ENCODE measurements at regions not wholly inside any gene's neighbourhood (a gene's known extent, or its start where the extent isn't known, plus 50 kb on each side); places are given as distances from the start of the nearest gene placed in this dataset.
"Not testable (repeated sequence)": the region's sequence is repeated elsewhere in the genome, so short reads cannot be mapped to it uniquely, and the experiment has no call there.

DNA sequence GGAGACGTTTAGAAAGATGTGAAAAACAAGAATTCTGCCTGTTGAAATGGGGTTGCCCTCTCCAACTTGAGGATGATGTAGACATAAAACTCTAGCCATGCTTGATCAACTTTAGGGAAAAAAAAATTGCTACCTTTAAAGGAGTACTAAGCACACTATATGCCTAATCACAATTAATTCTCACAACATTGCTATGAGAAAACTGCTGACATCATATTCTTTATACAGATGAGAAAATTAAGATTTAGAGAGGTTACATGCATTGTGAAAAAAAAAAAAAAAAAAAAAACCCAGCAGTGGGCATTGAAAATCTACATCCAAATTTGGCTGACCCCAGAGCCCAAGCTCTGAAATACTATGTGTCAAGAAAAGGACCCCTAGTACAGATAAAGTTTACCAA is 617.2 kb upstream of the ADGRL2 start:
- no peak for DNase-seq

DNA sequence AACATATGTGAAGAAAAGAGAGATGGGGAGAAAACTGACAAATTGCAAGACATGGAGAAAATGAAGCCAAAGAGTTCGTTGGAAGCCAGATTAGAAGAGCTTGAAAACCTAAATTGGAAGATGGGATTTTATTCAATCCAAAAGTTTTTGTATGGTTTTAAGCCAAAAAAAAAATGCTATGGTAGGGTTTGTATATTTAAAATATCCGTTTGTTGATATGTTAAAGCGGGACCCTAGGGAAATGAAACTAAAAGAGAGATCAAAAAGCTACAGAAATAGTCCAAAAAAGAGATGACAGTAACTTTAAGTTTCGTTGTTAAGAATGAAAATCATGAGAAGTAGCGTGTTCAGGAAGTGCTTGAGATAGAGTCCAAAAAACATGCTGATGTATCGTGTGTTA is 617.7 kb upstream of the ADGRL2 start:
- DNase-seq = no peak

DNA sequence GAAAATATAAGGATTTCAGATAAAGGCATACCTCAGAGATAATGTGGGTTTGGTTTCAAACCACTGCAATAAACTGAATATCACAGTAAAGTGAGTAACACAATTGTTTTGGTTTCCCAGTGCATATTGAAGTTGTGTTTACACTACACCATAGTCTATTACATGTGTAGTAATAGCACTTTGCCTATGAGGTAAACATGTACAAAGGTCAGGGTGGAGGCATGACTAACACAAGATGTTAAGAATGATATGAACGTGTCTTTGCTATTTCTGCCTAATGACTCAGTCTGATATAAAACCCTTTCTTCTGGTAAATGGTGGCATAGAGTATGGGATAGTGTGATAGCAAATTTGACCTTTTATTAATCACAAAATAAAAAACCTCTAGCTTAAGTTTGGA is 621.5 kb upstream of the ADGRL2 start:
- no peak for DNase-seq

DNA sequence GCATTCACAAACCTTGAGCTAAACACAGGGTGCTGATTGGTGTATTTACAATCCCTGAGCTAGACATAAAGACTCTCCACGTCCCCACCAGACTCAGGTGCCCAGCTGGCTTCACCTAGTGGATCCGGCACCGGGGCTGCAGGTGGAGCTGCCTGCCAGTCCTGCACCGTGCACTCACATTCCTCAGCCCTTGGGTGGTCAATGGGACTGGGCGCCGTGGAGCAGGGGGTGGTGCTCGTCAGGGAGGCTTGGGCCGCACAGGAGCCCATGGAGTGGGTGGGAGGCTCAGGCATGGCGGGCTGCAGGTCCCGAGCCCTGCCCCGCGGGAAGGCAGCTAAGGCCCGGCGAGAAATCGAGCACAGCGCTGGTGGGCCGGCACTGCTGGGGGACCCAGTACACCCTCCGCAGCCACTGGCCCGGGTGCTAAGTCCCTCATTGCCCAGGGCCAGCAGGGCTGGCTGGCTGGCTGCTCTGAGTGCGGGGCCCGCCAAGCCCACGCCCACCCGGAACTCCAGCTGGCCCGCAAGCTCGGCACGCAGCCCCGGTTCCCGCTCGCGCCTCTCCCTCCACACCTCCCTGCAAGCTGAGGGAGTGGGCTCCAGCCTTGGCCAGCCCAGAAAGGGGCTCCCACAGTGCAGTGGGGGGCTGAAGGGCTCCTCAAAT is 622.2 kb upstream of the ADGRL2 start:
- not testable (repeated sequence) for DNase-seq

GRCh38 chr1:81174811-81175476 is 625.8 kb upstream of the ADGRL2 start:
- no peak for DNase-seq

- DNase-seq = no peak
Observed at GRCh38 chr1:81174052-81174451, 626.7 kb upstream of the ADGRL2 start.

DNA sequence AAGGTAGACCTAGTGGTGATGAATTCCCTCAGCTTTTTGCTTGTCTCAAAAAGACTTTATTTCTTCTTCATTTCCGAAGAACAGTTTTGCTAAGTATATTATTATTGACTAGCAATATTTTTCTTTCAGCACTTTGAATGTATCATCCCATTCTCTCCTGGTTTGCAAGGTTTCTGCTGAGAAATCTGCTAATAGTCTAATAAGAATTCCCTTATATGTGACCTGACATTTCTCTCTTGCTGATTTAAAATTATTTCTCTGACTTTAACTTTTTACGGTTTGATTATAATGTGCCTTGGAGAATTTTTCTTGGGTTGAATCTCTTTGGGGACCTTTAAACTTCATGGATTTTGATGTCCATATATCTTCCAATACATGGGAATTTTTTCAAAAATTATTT is 628.3 kb upstream of the ADGRL2 start:
- no peak for DNase-seq

DNA sequence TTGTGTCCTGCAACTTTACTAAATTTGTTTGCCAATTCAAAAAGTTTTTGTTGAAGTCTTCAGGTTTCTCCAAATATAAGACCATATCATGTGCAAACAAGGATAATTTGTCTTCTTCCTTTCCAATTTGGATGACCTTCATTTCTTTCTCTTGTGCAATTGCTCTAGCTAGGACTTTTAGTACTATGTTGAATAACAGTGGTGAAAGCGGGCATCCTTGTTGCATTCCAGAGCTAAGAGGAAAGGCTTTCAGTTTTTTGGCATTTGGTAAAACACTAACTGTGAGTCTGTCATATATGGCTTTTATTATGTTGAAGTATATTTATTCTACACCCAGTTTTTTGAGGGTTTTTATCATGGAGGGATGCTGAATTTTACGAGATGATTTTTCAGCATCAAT is 630.0 kb upstream of the ADGRL2 start:
- DNase-seq = no peak

DNA sequence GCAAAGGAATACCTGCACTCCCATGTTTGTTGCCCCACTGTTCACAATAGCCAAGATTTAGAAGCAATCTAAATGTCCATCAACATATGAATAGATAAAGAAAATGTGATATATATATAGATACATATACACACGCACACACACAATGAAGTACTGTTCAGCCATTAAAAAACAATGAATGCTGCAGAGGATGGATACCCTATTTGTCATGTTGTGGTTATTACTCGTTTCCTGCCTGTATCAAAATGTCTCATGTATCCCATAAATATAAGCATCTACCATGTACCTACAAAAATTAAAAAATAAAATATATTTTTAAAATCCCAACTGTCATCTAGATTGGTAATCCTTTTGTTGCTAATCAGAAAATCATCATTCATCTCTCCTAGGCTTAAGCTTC is 634.8 kb upstream of the ADGRL2 start:
- no peak for DNase-seq

DNA sequence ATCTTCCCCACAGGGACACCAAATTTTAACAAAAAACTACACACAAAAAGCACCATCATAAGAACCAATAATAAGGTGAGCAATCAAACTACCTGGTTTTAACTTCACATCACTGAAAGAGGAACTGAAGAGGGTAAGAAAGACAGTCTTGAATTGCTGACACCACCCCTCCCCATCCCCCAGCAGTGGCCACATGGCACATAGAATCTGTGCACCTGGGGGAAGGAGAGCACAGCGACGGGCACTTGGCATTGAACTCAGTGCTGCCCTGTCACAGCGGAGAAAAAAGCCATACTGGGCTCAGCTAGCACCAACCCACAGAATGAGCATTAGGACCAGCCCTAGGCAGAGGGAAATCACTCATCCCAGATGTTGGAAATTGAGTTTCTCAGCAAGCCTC is 640.0 kb upstream of the ADGRL2 start:
- DNase-seq = no peak

- DNase-seq = no peak
Observed at GRCh38 chr1:81158592-81158991, 642.1 kb upstream of the ADGRL2 start.

DNA sequence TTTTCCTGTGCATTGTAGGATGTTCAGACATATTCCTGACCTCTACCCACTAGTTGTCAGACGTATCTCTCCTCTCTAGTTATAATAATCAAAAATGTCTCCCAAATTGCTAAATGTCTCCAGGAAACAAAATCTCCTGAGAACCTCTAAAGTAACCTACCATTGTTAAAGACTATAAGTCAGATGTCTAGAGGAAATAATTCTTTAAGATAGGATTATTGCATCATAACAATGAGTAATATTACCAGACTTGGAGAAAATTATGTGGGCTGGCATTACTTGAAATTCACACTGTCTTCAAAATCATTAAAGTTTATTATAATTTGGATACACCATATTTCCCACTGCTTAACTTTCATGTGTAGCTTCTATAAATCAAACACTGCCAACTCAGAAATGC is 643.0 kb upstream of the ADGRL2 start:
- no peak for DNase-seq

DNA sequence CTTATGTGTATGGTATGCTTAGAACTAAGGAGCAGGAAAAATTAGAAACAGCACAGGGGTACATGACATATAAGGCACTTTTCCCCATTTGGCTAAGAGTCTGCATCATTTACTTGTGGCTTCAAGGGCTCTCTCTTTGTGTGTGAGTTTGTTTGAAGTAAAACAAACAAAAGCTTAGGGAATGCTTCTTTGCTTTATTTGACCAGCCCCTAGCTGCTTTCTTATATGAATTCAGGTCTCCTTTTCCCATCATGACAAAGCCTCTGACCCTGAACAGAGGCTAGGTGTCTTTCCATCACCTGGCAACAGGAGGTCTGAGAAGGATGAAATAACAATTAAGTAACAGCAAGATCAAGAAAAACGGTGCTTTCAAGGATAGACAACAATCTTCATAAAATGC is 643.8 kb upstream of the ADGRL2 start:
- no peak for DNase-seq

DNA sequence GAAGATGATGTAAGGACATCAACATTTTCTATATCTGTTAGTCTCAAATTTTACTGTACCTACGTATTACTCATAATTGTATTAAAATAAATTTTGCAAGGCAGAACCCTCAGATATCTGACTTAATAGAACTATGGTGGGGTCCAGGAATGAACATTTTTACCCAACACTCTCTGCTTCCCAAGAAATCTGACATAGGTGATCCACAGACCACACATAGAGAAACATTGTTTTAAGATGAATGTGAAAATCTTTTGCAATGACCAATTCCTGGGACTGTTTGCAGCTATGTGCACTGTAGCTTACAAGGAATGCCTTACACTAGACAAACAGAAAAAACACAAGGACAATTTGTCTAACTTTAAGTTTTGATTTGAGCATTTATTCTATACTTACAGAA is 645.6 kb upstream of the ADGRL2 start:
- DNase-seq = no peak

- no peak for DNase-seq
Observed at GRCh38 chr1:81151206-81151605, 649.5 kb upstream of the ADGRL2 start.

GRCh38 chr1:81149649-81150325 is 650.9 kb upstream of the ADGRL2 start:
- no peak for DNase-seq

DNA sequence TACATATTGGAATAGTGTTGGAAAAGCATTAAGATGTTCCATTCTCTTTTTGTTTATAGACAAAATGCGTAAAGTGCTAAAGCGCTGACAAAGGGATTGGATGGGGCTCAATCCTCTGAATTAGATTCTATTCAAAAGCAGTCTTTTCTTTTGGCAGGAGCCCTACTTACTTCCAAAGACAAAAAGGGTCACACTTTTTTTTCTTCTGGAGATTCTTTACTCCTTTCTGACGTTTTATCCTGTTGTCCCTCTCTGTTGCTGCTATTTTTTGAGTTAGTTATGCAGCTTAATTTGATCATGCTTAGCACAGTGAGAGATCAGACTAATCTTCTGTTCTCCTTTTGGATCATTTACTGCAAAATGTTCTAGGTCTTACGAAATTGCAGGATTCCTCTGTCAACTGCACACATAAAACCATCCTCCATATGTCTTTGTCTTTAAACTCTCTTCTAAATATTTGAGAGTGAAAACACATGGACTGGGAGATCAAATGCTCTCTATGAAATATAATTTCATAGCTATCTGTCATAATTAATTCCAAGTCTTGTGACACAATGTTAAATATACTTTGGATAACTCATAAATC is 656.4 kb upstream of the ADGRL2 start:
- no peak for DNase-seq

DNA sequence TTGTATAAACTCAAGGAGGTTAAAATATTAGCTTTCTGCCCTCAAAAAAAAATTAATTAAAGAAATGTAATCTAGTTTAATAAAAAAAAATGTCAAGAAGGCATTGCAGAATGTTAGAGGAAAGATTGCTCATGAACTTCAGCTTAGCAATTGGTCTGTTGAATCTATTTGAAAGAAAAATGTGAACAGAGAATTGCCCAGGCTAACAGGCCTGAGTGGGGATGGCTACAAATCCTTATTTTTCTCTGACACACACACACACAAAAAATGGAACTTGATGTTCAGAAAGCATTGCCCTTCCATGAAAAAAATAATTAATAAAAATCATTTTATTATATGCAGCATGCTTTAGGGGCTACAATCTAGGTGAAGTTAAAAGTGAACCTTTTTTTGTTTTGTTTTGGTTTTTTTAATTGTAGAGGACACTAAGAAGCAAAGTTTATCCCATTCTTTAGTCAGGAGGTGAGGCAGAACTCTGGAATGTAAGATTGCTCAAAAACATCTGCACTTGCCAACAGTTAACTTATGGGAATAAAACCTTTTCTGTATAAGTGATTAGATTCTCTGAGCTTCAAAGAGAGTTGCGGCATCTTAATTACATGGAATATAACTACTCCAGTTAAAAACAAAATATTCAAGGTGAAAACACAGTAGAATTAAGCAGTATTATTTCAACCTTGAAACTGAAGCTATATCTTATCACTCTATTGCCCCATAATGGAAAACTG is 658.5 kb upstream of the ADGRL2 start:
- DNase-seq = no peak

DNA sequence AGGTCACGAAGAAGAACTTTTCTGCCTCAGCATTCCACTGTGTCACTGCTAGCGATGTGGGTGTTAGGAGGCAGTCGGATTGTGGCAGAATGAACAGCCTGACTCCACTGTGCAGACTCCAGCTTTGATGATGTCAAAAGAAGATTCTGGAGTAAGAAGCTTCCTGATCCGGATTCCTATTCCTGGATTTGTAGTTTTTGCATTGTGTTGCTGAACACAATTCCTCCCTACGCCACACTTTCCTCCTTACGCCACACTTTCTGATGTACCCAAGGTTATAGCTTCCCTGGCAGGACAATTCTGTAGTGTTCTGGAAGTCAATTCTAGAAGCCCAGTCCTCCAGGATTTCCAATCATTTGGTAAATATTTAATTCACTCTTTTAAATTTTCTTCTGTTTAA is 665.2 kb upstream of the ADGRL2 start:
- DNase-seq = no peak

DNA sequence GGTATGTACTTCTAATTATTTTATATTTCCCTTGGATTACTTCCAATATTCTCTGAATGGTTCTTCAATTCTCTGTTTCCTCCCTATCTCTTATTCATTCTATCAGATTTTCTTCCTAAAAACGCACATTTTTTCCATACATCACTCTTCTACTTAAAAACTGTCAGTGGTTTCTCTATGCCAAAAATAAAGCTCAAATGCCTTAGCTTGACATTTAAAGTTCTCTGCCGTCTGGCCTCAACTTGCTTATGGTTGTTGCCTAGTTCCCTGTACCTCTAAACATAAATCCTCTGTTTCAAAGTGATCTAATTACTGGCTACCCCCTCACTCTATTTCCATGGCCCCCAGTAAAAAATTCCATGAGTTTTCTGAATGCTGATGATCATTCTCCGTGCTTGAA is 671.0 kb upstream of the ADGRL2 start:
- DNase-seq = no peak

DNA sequence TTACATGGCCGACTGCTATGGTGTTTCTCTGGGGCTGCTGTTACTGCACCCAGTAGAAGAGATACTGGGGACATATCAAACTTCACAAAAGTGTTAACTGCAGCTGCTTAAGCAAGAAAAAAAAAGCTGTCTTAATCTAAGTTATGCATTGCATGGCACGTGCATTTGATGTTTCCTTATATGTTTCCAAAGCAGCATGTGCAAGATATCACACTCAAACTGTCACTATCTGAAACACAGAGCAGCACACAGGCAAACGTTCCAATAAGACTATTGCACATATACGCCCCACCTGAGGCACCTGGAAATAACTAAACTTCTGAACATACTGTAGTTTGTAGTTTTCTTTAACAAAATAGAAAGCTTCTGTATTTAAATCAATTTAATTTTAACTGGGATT is 671.4 kb upstream of the ADGRL2 start:
- DNase-seq = no peak

DNA sequence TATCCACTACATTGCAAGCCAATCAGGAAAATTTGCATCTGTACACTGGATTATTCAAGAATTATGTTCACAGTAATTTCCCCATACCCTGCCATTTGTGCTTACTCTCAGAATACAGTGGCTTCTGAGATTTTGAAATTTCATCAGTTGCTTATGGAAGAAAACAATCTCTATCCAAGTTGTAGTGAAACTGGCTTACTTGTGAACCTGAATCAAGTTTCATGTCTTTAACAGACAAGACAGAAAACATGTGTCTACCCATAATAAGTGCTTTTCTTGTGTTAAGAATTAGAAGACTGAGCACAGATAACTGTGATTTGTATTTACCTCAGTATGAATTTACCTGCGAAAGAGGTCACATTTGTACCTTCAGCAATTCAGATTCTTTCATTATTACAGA is 672.7 kb upstream of the ADGRL2 start:
- no peak for DNase-seq

GRCh38 chr1:81126989-81127581 is 673.6 kb upstream of the ADGRL2 start:
- no peak for DNase-seq
